ENCODE measurements at regions not wholly inside any gene's neighbourhood (a gene's known extent, or its start where the extent isn't known, plus 50 kb on each side); places are given as distances from the start of the nearest gene placed in this dataset.
"Not testable (repeated sequence)": the region's sequence is repeated elsewhere in the genome, so short reads cannot be mapped to it uniquely, and the experiment has no call there.

DNA sequence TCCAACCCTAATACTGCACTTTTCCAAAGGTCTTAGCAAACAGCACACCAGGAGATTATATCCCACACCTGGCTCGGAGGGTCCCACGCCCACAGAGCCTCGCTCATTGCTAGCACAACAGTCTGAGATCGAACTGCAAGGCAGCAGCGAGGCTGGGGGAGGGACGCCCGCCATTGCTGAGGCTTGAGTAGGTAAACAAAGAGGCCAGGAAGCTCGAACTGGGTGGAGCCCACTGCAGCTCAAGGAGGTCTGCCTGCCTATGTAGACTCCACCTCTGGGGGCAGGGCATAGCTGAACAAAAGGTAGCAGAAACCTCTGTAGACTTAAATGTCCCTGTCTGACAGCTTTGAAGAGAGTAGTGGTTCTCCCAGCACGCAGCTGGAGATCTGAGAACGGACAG is 361.0 kb upstream of the PPP2R3A start:
- H4K91ac ChIP-seq (ENCODE audit: insufficient read depth, low read depth, low read length); H3K4me1 ChIP-seq (ENCODE audit: control insufficient read depth, insufficient read depth, low read length); ATAC-seq (ENCODE audit: low read depth); H3K4me3 ChIP-seq (ENCODE audit: insufficient read depth, low read depth, low read length); in situ Hi-C loops (cut with MboI; ENCODE audit: low sequenced_read_pairs); H4K5ac ChIP-seq (ENCODE audit: low read depth, low read length); H2BK5ac ChIP-seq (ENCODE audit: low read depth, low read length, poor library complexity, severe bottlenecking); H2BK15ac ChIP-seq (ENCODE audit: low read depth, low read length); H2AK5ac ChIP-seq (ENCODE audit: low read depth, low read length); BruUV-seq (replicated peaks); H4K8ac ChIP-seq (ENCODE audit: low read depth in 2 of 2, low read length in 2 of 2); H3K36me3 ChIP-seq (ENCODE audit: control insufficient read depth, insufficient read depth, low read length); H3K9me1 ChIP-seq (ENCODE audit: insufficient read depth, low read length); DNase-seq; H3K4me2 ChIP-seq (ENCODE audit: low read depth, low read length); H3K18ac ChIP-seq (ENCODE audit: low read depth, low read length); H3K56ac ChIP-seq (ENCODE audit: extremely low read depth, insufficient read depth, low read length); H2AFZ ChIP-seq (replicated peaks; ENCODE audit: low read length, poor library complexity); H3K4ac ChIP-seq (ENCODE audit: low read depth, low read length); intact Hi-C loops (cut with micrococcal nuclease); H4K20me1 ChIP-seq (ENCODE audit: insufficient read depth, low read length); CTCF ChIA-PET; H2BK20ac ChIP-seq (ENCODE audit: low read depth, low read length); H3K79me1 ChIP-seq (ENCODE audit: low read depth in 1 of 2, low read length in 2 of 2); POLR2A ChIA-PET (ENCODE audit: unreplicated experiment); H3K14ac ChIP-seq (replicated peaks; ENCODE audit: low read depth, low read length); H2AK9ac ChIP-seq (replicated peaks; ENCODE audit: low read depth, low read length, poor library complexity); H3K9ac ChIP-seq (ENCODE audit: low read depth, low read length); H3K9me3 ChIP-seq (ENCODE audit: control insufficient read depth, insufficient read depth, low read length); H2BK120ac ChIP-seq (ENCODE audit: low read depth, low read length); H3K27me3 ChIP-seq (ENCODE audit: control insufficient read depth, insufficient read depth, low read length); dilution Hi-C loops (cut with HindIII; ENCODE audit: low sequenced_read_pairs, unreplicated experiment); H3K27ac ChIP-seq (ENCODE audit: insufficient read depth, low read length); H3K23ac ChIP-seq (ENCODE audit: low read depth, low read length): not testable (repeated sequence)
- no CpG with 5 or more reads among the region's 10 CpGs for WGBS, 2 experiments (ENCODE audit: extremely low coverage in 2 of 2, insufficient read length in 1 of 2)
